K562 (cell line): ENCODE measurements at regions not wholly inside any gene's neighbourhood (a gene's known extent, or its start where the extent isn't known, plus 50 kb on each side); places are given as distances from the start of the nearest gene placed in this dataset.

Experiments used
- ATF1 ChIP-seq, 2 experiments: fragments of 450-650 bp in 1 of 2; IDR thresholded peaks; 2 replicates each; pipeline ENCODE4 v1.6.1; 2016; ENCODE audit warnings: missing compliant biosample characterization in 1 of 2, missing genetic modification characterization in 1 of 2
- CHCHD3 ChIP-seq: fragments of 250-450 bp; sonication (Bioruptor Pico); IDR thresholded peaks from 2 replicates; pipeline ENCODE4 v2.1.2; 2022; ENCODE audit warnings: mild to moderate bottlenecking
- CHD1 ChIP-seq: fragments of 200-600 bp; sonication (generic); IDR thresholded peaks from one replicate; pipeline ENCODE4 v1.6.1; 2012; ENCODE audit warnings: mild to moderate bottlenecking, moderate library complexity, low read length, inconsistent platforms
- CHD4 ChIP-seq: fragments of 200-600 bp; sonication (generic); IDR thresholded peaks from 3 replicates; pipeline ENCODE4 v1.6.1; 2012; ENCODE audit warnings: low read depth, mild to moderate bottlenecking, mixed read lengths, low read length, inconsistent platforms; ENCODE audit not compliant: insufficient read depth, insufficient replicate concordance, poor library complexity, severe bottlenecking
- ETV6 ChIP-seq, 3 experiments: fragments of 150-350 bp in 1 of 3; sonication (generic) in 1 of 3; formaldehyde crosslinking in 1 of 3; IDR thresholded peaks; 2 replicates each; pipeline versions ENCODE4 v1.6.1 to v1.8.0; 2014 to 2022; ENCODE audit warnings: borderline replicate concordance in 2 of 3, low read depth in 2 of 3, antibody characterized with exemption in 1 of 3, low read length in 1 of 3, mild to moderate bottlenecking in 1 of 3, missing genetic modification reagents in 1 of 3
- HDAC8 ChIP-seq: fragments of 450-650 bp; IDR thresholded peaks from 2 replicates; pipeline ENCODE4 v1.6.1; 2016; ENCODE audit warnings: mild to moderate bottlenecking, missing genetic modification characterization, moderate library complexity, missing compliant biosample characterization
- MAFK ChIP-seq: IDR thresholded peaks from 2 replicates; pipeline ENCODE4 v1.6.1; 2011; ENCODE audit warnings: low read length, improper control_type of control experiment
- MTA1 ChIP-seq: fragments of 450-650 bp; IDR thresholded peaks from 2 replicates; pipeline ENCODE4 v1.6.1; 2017; ENCODE audit warnings: borderline replicate concordance
- NFYB ChIP-seq: IDR thresholded peaks from 2 replicates; pipeline ENCODE4 v1.6.1; 2011; ENCODE audit warnings: mild to moderate bottlenecking, moderate library complexity; ENCODE audit not compliant: insufficient read length; ENCODE audit errors: extremely low read depth
- RBM25 ChIP-seq: fragments of 200-400 bp; formaldehyde crosslinking; IDR thresholded peaks from 2 replicates; pipeline ENCODE4 v1.6.1; 2018; ENCODE audit warnings: low read length, low read depth, moderate library complexity; ENCODE audit not compliant: severe bottlenecking
- SNRNP70 ChIP-seq: fragments of 200-400 bp; formaldehyde crosslinking; optimal IDR thresholded peaks from 2 replicates; pipeline ENCODE3; 2017; ENCODE audit warnings: low read depth, low read length
- SRSF1 ChIP-seq: fragments of 200-400 bp; formaldehyde crosslinking; IDR thresholded peaks from 2 replicates; pipeline ENCODE4 v1.6.1; 2017; ENCODE audit warnings: mild to moderate bottlenecking, low read depth, low read length, moderate library complexity
- ZKSCAN8 ChIP-seq: fragments of 200-800 bp; sonication (Bioruptor generic); IDR thresholded peaks from 2 replicates; pipeline ENCODE4 v1.6.1; 2016; ENCODE audit warnings: missing genetic modification characterization, missing compliant biosample characterization
- ZNF3 ChIP-seq: fragments of 250-450 bp; sonication (Bioruptor Pico); IDR thresholded peaks from 2 replicates; pipeline ENCODE4 v1.5.0; 2021; ENCODE audit warnings: mild to moderate bottlenecking, moderate library complexity
- TF ChIP-seq, protein P1 (sequence below): sonication (generic); formaldehyde crosslinking; IDR thresholded peaks from 2 replicates; pipeline ENCODE4 v1.8.1; 2022; ENCODE audit warnings: missing genetic modification reagents
- TF ChIP-seq, protein P2 (sequence below), 2 experiments: fragments of 450-650 bp; formaldehyde crosslinking in 1 of 2; IDR thresholded peaks; 2 replicates each; pipeline versions ENCODE4 v1.4.0 to v1.6.1; 2014 to 2020; ENCODE audit warnings: mild to moderate bottlenecking in 2 of 2, borderline replicate concordance in 1 of 2, low read depth in 1 of 2

DNA sequence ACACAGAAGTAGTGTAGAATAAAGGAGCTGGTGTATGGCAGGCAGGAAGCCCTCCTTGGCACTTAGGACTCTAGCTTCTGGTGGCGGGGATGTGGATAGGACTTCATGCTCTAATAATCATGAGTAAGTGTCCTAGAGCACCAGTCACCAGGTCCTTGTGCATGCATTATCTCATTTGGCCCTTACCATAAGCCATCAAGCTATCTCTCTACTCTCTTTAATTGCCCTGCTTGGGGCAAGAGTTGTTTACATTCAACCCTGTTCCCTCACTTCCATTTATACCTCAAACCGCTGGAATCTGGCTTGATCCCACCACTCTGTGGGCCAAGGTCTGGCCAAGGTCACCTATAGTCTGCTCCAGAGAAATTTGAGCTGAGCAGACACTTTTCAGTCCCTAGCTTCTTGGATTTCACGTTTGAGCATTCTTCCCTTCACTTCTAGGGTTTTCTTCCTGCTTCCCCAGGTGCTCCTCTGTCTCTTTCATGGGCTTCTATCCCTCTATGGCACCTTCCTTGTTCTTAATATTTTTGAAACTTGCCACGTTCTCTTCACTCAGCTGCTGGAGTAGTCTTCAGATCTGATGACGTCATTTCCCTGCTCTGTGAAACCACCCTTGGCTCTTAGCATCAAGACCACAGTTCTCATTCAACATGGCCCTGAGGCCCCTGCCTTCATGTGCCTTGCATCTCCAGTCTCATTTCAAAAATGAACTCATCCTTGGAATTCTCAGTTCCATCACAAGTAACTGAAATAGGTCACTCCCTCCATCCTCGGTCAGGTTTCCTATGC lies 94.9 kb upstream of the GATA6 start (continued):
- TF ChIP-seq, protein P1, sequence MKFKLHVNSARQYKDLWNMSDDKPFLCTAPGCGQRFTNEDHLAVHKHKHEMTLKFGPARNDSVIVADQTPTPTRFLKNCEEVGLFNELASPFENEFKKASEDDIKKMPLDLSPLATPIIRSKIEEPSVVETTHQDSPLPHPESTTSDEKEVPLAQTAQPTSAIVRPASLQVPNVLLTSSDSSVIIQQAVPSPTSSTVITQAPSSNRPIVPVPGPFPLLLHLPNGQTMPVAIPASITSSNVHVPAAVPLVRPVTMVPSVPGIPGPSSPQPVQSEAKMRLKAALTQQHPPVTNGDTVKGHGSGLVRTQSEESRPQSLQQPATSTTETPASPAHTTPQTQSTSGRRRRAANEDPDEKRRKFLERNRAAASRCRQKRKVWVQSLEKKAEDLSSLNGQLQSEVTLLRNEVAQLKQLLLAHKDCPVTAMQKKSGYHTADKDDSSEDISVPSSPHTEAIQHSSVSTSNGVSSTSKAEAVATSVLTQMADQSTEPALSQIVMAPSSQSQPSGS = 0 out of 2 replicates have a peak, but pooled peaks have one; percentile 44
- TF ChIP-seq HDAC8 (tag) (no peak), RBM25 (no peak), MTA1 (no peak), SRSF1 (no peak), ZNF3 (CRISPR knock-in tag) (no peak), ETV6 (IDR thresholded peaks at IDR 0.05; ENCODE audit: borderline replicate concordance in 1 of 2, low read depth in 2 of 2, low read length in 1 of 2) (no peak), ETV6 (CRISPR knock-in tag; IDR thresholded peaks at IDR 0.05; ENCODE audit: borderline replicate concordance) (no peak), ZKSCAN8 (CRISPR knock-in tag) (no peak), NFYB (no peak), MAFK (0 out of 2 replicates have a peak, but pooled peaks have one; percentile 20), CHD1 (no peak), CHD4 (no peak), ATF1 (CRISPR knock-in tag; IDR thresholded peaks at IDR 0.05) (peak; percentile 10; the same call in 1 of the 2 replicates), ATF1 (tag; IDR thresholded peaks at IDR 0.05) (no peak), SNRNP70 (no peak), CHCHD3 (CRISPR knock-in tag) (no peak)
- TF ChIP-seq, protein P2, sequence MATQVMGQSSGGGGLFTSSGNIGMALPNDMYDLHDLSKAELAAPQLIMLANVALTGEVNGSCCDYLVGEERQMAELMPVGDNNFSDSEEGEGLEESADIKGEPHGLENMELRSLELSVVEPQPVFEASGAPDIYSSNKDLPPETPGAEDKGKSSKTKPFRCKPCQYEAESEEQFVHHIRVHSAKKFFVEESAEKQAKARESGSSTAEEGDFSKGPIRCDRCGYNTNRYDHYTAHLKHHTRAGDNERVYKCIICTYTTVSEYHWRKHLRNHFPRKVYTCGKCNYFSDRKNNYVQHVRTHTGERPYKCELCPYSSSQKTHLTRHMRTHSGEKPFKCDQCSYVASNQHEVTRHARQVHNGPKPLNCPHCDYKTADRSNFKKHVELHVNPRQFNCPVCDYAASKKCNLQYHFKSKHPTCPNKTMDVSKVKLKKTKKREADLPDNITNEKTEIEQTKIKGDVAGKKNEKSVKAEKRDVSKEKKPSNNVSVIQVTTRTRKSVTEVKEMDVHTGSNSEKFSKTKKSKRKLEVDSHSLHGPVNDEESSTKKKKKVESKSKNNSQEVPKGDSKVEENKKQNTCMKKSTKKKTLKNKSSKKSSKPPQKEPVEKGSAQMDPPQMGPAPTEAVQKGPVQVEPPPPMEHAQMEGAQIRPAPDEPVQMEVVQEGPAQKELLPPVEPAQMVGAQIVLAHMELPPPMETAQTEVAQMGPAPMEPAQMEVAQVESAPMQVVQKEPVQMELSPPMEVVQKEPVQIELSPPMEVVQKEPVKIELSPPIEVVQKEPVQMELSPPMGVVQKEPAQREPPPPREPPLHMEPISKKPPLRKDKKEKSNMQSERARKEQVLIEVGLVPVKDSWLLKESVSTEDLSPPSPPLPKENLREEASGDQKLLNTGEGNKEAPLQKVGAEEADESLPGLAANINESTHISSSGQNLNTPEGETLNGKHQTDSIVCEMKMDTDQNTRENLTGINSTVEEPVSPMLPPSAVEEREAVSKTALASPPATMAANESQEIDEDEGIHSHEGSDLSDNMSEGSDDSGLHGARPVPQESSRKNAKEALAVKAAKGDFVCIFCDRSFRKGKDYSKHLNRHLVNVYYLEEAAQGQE (IDR thresholded peaks at IDR 0.05; ENCODE audit: borderline replicate concordance) = no peak
- TF ChIP-seq, protein P2 (CRISPR knock-in tag; IDR thresholded peaks at IDR 0.05; ENCODE audit: low read depth) = no peak
